Naive thymus-derived CD4-positive, alpha-beta T cell (primary cell): ENCODE measurements at regions not wholly inside any gene's neighbourhood (a gene's known extent, or its start where the extent isn't known, plus 50 kb on each side); places are given as distances from the start of the nearest gene placed in this dataset.

Experiments
- ATAC-seq: fragments of 150-1000 bp; cut with Tn5 transposase; 2 replicates; pipeline ENCODE4 v1.10.0; 2021; ENCODE audit warnings: mild to moderate bottlenecking, moderate library complexity
- CTCF ChIA-PET: fragments of 350-600 bp; sonication (Branson Sonifier 250); formaldehyde crosslinking; loops from one replicate; lab custom pipeline; 2021; ENCODE audit warnings: antibody characterized with exemption; lab: Charles Lee
- POLR2A ChIA-PET: fragments of 350-600 bp; sonication (Branson Sonifier 250); formaldehyde crosslinking; loops from one replicate; lab custom pipeline; 2021; ENCODE audit warnings: antibody characterized with exemption, inconsistent platforms; lab: Charles Lee
- DNase-seq, 9 donors: peaks; one replicate each; pipeline versions ENCODE4 v3.0.0 to v3.0.0-alpha.2; 2020 to 2022; ENCODE audit warnings: mixed read lengths in 1 of 9
- H3K27ac ChIP-seq: one replicate; pipeline ENCODE4 v1.7.0; 2013; ENCODE audit warnings: mild to moderate bottlenecking, low read depth, low read length, moderate library complexity
- H3K27me3 ChIP-seq, 2 donors: one replicate each; pipeline ENCODE4 v1.7.0; 2013; ENCODE audit warnings: low read length in 2 of 2, mild to moderate bottlenecking in 2 of 2, moderate library complexity in 2 of 2; ENCODE audit not compliant: control insufficient read depth in 2 of 2, insufficient read depth in 2 of 2
- H3K36me3 ChIP-seq, 3 experiments: 1 replicate in 2 of 3; 2 replicates in 1 of 3; pipeline ENCODE4 v1.7.0; 2013; ENCODE audit warnings: low read length in 3 of 3, mild to moderate bottlenecking in 3 of 3, moderate library complexity in 1 of 3; ENCODE audit not compliant: insufficient read depth in 3 of 3, control insufficient read depth in 2 of 3
- H3K4me1 ChIP-seq, 2 donors: one replicate each; pipeline ENCODE4 v1.7.0; 2013; ENCODE audit warnings: low read length in 2 of 2, mild to moderate bottlenecking in 2 of 2, moderate library complexity in 1 of 2; ENCODE audit not compliant: control insufficient read depth in 2 of 2, insufficient read depth in 2 of 2
- H3K4me3 ChIP-seq: 2 replicates; pipeline ENCODE4 v1.7.0; 2013; ENCODE audit warnings: mild to moderate bottlenecking, low read length
- H3K9me3 ChIP-seq, 3 experiments: 1 replicate in 2 of 3; 2 replicates in 1 of 3; pipeline ENCODE4 v1.7.0; 2013; ENCODE audit warnings: low read length in 3 of 3; ENCODE audit not compliant: control insufficient read depth in 2 of 3
- H3K27ac Mint-ChIP-seq, 9 donors: one replicate each; pipeline ENCODE4 v1.8.0; 2020 to 2022; ENCODE audit warnings: mixed read lengths in 9 of 9, mild to moderate bottlenecking in 8 of 9, moderate library complexity in 5 of 9, inconsistent platforms in 2 of 9
- H3K27me3 Mint-ChIP-seq, 5 donors: one replicate each; pipeline ENCODE4 v1.8.0; 2021 to 2022; ENCODE audit warnings: mixed read lengths in 5 of 5, mild to moderate bottlenecking in 1 of 5
- H3K36me3 Mint-ChIP-seq, 5 donors: one replicate each; pipeline ENCODE4 v1.8.0; 2020 to 2022; ENCODE audit warnings: mixed read lengths in 5 of 5, mild to moderate bottlenecking in 3 of 5, inconsistent platforms in 1 of 5
- H3K4me1 Mint-ChIP-seq, 7 donors: one replicate each; pipeline ENCODE4 v1.8.0; 2020 to 2022; ENCODE audit warnings: mixed read lengths in 7 of 7, mild to moderate bottlenecking in 3 of 7, inconsistent platforms in 1 of 7
- H3K4me3 Mint-ChIP-seq, 10 donors: one replicate each; pipeline ENCODE4 v1.8.0; 2020 to 2022; ENCODE audit warnings: mild to moderate bottlenecking in 10 of 10, mixed read lengths in 10 of 10, moderate library complexity in 6 of 10, inconsistent platforms in 2 of 10
- H3K9me3 Mint-ChIP-seq, 11 donors: one replicate each; pipeline ENCODE4 v1.8.0; 2020 to 2022; ENCODE audit warnings: mixed read lengths in 11 of 11, mild to moderate bottlenecking in 4 of 11, inconsistent platforms in 1 of 11, moderate library complexity in 1 of 11
- intact Hi-C, 2 donors: fragments of 100-400 bp; cut with micrococcal nuclease; formaldehyde crosslinking; loops; one replicate each; pipeline ENCODE4 v1.15.1; 2023

DNA sequence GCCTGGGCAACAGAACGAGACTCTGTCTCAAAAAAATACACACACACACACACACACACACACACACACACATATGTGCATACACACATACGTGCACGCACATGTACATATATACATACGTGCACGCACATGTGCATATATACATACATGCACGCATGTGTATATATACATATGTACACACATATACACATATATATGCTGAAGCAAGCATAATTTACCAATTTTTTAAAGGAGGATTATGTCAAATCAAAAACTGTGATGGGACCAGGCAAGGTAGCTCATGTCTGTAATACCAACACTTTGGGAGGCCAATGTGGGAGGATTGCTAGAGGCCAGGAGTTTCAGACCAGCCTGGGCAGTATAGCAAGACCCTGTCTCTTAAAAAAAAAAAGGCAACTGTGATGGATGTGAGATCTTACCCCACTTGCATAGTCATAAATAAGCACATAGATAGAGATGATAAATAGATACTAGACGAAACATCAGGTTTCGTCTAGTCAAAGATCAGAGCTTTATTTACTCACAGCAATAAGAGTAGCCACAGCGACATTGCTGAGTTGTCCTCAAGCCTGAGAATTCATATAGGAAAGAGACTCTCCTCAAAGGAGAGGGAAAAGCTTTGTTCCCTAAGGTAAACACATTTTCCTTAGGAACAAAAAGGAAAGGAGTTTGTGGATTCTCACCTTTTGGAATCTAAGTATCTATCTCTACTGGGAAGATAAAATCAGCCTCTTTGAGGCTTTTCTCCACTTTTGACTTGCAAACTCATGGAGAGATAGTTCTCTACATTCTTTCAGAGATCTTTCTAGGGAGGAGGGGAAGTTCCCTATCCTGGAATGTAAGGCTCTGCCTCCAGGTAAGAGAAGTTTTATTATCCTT, 74.7 kb upstream of the AMN1 start:
- no peaks in the 10 kb centered on the region for H3K9me3 ChIP-seq
- intact Hi-C loops: loop anchor here (1.0 to 10.0 kb wide), 4 partner anchors 13 to 479 kb away; partner anchors contain the start of gene SINHCAF (in 1 of the 2)
- Mint-ChIP-seq H3K36me3 (peaks cover 0 to 10% (median 0%) of the 10 kb centered on the region in 5 donors), H3K4me3 (peak overlapping the region in 8 of 10 donors; percentile 77 to 91 (median 84)), H3K4me1 (peaks cover 26 to 66% (median 60%) of the 10 kb centered on the region in 7 donors), H3K27me3 (no peaks in the 10 kb centered on the region), H3K9me3 (peaks cover 0 to 6% (median 2%) of the 10 kb centered on the region in 11 donors), H3K27ac (peak overlapping the region; percentile 24 to 95 (median 88))
- no peak for ATAC-seq
- no peaks in the 10 kb centered on the region for H3K36me3 ChIP-seq
- DNase-seq: no peak
- ChIA-PET CTCF (no interaction called here), POLR2A (interaction anchor here (0.7 to 1.2 kb wide), 4 partner anchors 13 to 222 kb away, joined by 3 read pairs; no protein-coding TSS in a partner anchor)
- H3K27ac ChIP-seq: no peak overlapping the region
- H3K4me1 ChIP-seq: peaks cover 0 to 41% of the 10 kb centered on the region in 2 donors
- H3K27me3 ChIP-seq: no peaks in the 10 kb centered on the region
- H3K4me3 ChIP-seq: peak overlapping the region; percentile 32

DNA sequence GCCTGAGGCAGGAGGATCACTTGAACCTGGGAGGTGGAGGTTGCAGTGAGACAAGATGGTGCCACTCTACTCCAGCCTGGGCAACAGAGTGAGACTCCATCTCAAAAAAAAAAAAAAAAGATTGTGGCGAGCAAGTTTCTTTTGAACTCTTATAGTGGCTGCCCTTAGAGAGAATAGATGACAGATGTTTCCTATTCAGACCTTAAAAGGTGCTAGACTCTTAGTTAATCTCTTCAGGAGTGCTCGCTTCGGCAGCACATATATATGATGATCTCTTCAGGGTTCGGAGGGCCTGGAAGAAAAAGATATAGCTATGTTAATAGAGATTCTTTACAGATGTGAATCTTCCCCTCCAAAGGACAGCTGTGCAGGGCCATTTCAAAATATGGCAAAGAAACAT, 73.1 kb upstream of the AMN1 start:
- ATAC-seq (no peak), DNase-seq (no peak)
- H3K4me1 ChIP-seq: peaks cover 0 to 40% of the 10 kb centered on the region in 2 donors
- no peaks in the 10 kb centered on the region for H3K27me3 Mint-ChIP-seq
- CTCF ChIA-PET: interaction anchor here (0.8 kb wide), 2 partner anchors 80 to 168 kb away, joined by 3 to 6 read pairs; no protein-coding TSS in a partner anchor
- H3K27ac Mint-ChIP-seq: peak overlapping the region in 8 of 9 donors; percentile 30 to 87 (median 75)
- no peak overlapping the region for H3K27ac ChIP-seq
- H3K36me3 Mint-ChIP-seq: peaks cover 0 to 6% (median 0%) of the 10 kb centered on the region in 5 donors
- no peaks in the 10 kb centered on the region for H3K27me3 ChIP-seq
- no peaks in the 10 kb centered on the region for H3K36me3 ChIP-seq
- peak overlapping the region in 9 of 10 donors; percentile 4 to 75 (median 55) for H3K4me3 Mint-ChIP-seq
- H3K9me3 ChIP-seq: no peaks in the 10 kb centered on the region
- intact Hi-C loops: loop anchor here (5.0 to 10.0 kb wide), 3 partner anchors 55 to 477 kb away; partner anchors contain the start of gene SINHCAF (in 1 of the 2)
- POLR2A ChIA-PET: interaction anchor here (0.6 to 0.9 kb wide), 2 partner anchors 17 to 55 kb away, joined by 3 read pairs; no protein-coding TSS in a partner anchor
- H3K9me3 Mint-ChIP-seq: peaks cover 0 to 6% (median 2%) of the 10 kb centered on the region in 11 donors
- H3K4me1 Mint-ChIP-seq: peaks cover 23 to 63% (median 57%) of the 10 kb centered on the region in 7 donors
- H3K4me3 ChIP-seq: no peak overlapping the region

DNA sequence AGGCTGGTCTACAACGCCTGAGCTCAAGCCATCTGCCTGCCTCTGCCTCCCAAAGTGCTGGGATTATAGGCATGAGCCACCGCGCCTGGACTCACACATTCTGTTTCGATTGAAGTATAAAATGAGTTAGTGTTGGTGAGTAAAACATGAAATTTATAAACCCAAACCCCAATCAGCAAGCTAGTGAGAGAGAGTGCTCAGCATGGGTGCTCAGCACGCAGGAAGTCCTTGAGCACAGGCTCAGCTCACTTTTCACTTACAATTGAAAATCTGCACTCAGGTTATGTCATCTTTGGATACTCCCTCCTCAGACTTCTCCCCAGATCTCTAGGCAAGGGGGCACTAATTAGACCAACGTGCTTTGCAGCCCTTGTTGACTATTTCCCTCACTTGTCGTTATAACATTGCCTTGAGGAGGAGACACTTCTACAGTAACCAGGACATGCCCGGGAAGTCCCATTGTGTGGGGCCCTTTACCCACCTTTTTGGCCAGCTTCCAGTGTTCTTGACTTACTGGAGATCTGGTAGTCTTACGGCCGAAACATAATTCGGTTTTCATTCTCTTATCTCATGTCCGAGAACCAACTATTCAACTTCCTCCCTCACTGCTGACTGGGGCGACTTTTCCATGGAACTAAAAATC, 68.5 kb upstream of the AMN1 start:
- H3K36me3 ChIP-seq: no peaks in the 10 kb centered on the region
- no peaks in the 10 kb centered on the region for H3K27me3 Mint-ChIP-seq
- peak overlapping the region; percentile 8 to 76 (median 71) for H3K4me3 Mint-ChIP-seq
- ATAC-seq (peak; percentile 27), DNase-seq (peak in 6 of 9 donors; percentile 7 to 24 (median 19))
- intact Hi-C loops: loop anchor here in 1 of 2 donors (2.0 to 5.0 kb wide), 3 partner anchors 35 to 161 kb away; partner anchors contain the start of gene RESF1
- H3K27ac ChIP-seq: peak overlapping the region; percentile 39
- POLR2A ChIA-PET: interaction anchor here (0.6 to 1.2 kb wide), 4 partner anchors 18 to 188 kb away, joined by 3 to 7 read pairs (median 5); no protein-coding TSS in a partner anchor
- peaks cover 0 to 5% (median 0%) of the 10 kb centered on the region in 5 donors for H3K36me3 Mint-ChIP-seq
- H3K27me3 ChIP-seq: no peaks in the 10 kb centered on the region
- H3K9me3 Mint-ChIP-seq: peaks cover 0 to 4% (median 1%) of the 10 kb centered on the region in 11 donors
- H3K9me3 ChIP-seq: no peaks in the 10 kb centered on the region
- CTCF ChIA-PET: interaction anchor here (1.2 to 1.5 kb wide), 2 partner anchors 69 to 509 kb away, joined by 3 read pairs; partner anchors contain the start of gene AMN1
- peak overlapping the region; percentile 30 to 93 (median 89) for H3K27ac Mint-ChIP-seq
- H3K4me1 ChIP-seq: peaks cover 0 to 25% of the 10 kb centered on the region in 2 donors
- H3K4me3 ChIP-seq: no peak overlapping the region
- H3K4me1 Mint-ChIP-seq: peaks cover 16 to 51% (median 46%) of the 10 kb centered on the region in 7 donors

DNA sequence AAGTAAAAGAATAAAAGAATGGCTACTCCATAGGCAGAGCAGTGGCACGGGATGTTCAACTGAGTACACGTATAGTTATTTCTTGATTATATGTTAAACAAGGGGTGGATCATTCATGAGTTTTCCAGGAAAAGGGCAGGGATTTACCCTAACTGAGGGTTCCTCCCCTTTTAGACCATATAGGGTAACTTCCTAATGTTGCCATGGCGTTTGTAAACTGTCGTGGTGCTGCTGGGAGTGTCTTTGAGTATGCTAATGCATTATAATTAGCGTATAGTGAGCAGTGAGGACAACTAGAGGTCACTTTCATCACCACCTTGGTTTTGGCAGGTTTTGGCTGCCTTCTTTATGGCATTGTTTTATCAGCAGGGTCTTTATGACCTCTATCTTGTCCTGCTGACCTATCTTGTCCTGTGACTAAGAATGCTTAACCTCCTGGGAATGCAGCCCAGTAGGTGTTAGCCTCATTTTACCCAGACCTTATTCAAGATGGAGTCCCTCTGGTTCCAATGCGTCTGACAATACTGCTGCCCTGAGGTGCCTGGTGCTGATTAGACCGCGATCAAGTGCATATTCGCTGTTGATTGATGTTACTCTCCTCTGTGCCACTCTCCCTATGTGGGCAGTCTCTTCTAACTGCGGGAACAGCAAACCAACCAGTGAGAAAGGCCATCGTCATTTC, 67.6 kb upstream of the AMN1 start:
- Mint-ChIP-seq H3K27me3 (no peaks in the 10 kb centered on the region), H3K27ac (peak overlapping the region in 8 of 9 donors; percentile 11 to 93 (median 86)), H3K36me3 (peaks cover 0 to 7% (median 0%) of the 10 kb centered on the region in 5 donors), H3K4me1 (peaks cover 14 to 54% (median 46%) of the 10 kb centered on the region in 7 donors), H3K9me3 (peaks cover 0 to 8% (median 2%) of the 10 kb centered on the region in 11 donors), H3K4me3 (peak overlapping the region in 7 of 10 donors; percentile 16 to 76 (median 56))
- Histone ChIP-seq H3K27me3 (no peaks in the 10 kb centered on the region), H3K9me3 (no peaks in the 10 kb centered on the region), H3K36me3 (no peaks in the 10 kb centered on the region), H3K4me3 (no peak overlapping the region), H3K27ac (no peak overlapping the region), H3K4me1 (peaks cover under 1 to 20% of the 10 kb centered on the region in 2 donors)
- ATAC-seq: no peak
- ChIA-PET POLR2A (interaction anchor here (1.0 kb wide), 1 partner anchor 37 kb away, joined by 7 read pairs; no protein-coding TSS in a partner anchor), CTCF (interaction anchor here (1.5 kb wide), 1 partner anchor 68 kb away, joined by 3 read pairs; the partner anchor contains the start of gene AMN1)
- no peak for DNase-seq
- intact Hi-C loops: loop anchor here in 1 of 2 donors (2.0 to 5.0 kb wide), 3 partner anchors 36 to 162 kb away; partner anchors contain the start of gene RESF1

DNA sequence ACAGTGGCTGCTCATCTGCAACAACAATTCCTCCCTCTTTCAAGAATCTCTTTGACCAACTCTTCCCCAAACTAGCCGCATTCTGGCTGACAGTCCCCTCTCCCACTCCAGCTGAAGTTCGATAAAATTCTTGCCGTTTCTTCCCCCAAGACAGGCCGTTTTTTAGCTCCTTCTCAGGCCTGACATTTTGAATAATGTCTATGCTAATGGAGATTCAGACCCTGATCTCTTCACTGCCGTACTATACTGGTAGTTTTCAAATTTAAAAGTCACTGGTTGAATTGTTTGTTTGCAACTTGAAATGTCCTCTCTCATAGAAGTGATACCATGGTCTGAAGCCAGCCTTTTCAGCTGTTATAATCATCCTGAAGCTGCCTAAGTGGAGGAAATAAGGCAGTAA, 65.9 kb upstream of the AMN1 start:
- Histone ChIP-seq H3K27ac (no peak overlapping the region), H3K4me1 (peaks cover 11 to 37% of the 10 kb centered on the region in 2 donors), H3K27me3 (no peaks in the 10 kb centered on the region), H3K4me3 (no peak overlapping the region), H3K9me3 (no peaks in the 10 kb centered on the region), H3K36me3 (no peaks in the 10 kb centered on the region)
- peaks cover 26 to 64% (median 54%) of the 10 kb centered on the region in 7 donors for H3K4me1 Mint-ChIP-seq
- ChIA-PET POLR2A (interaction anchor here (1.2 kb wide), 1 partner anchor 16 kb away, joined by 3 read pairs; no protein-coding TSS in a partner anchor), CTCF (no interaction called here)
- peaks cover 0 to 7% (median 0%) of the 10 kb centered on the region in 5 donors for H3K36me3 Mint-ChIP-seq
- no peaks in the 10 kb centered on the region for H3K27me3 Mint-ChIP-seq
- H3K9me3 Mint-ChIP-seq: peaks cover 0 to 8% (median 3%) of the 10 kb centered on the region in 11 donors
- peak overlapping the region in 7 of 9 donors; percentile 3 to 67 (median 39) for H3K27ac Mint-ChIP-seq
- intact Hi-C loops: loop anchor here in 1 of 2 donors (5.0 kb wide), 1 partner anchor 38 kb away; no protein-coding TSS in a partner anchor
- DNase-seq (no peak), ATAC-seq (no peak)
- no peak overlapping the region for H3K4me3 Mint-ChIP-seq
